ENCODE measurements at regions not wholly inside any gene's neighbourhood (a gene's known extent, or its start where the extent isn't known, plus 50 kb on each side); places are given as distances from the start of the nearest gene placed in this dataset.

GRCh38 chr16:88292007-88292970, 90.5 kb upstream of the ZNF469 start:
- H3K4me1 ChIP-seq (ENCODE audit: control insufficient read depth, insufficient read depth, low read depth, low read length), result peaks cover 5% of the 10 kb centered on the region
- no peak overlapping the region for H3K27ac ChIP-seq (ENCODE audit: low read length, poor library complexity, severe bottlenecking)
- H3K4me2 ChIP-seq (ENCODE audit: low read length, poor library complexity, severe bottlenecking), result no peak overlapping the region
- H4K8ac ChIP-seq (ENCODE audit: low read length), result no peak overlapping the region
- no peak overlapping the region for H2BK15ac ChIP-seq (ENCODE audit: low read depth, poor library complexity, severe bottlenecking)
- no peak overlapping the region for H3K4ac ChIP-seq (ENCODE audit: low read depth in 1 of 2, low read length in 2 of 2)
- H2BK12ac ChIP-seq (ENCODE audit: low read length in 2 of 2), result no peak overlapping the region
- no peak overlapping the region for H2AK5ac ChIP-seq (ENCODE audit: low read length, severe bottlenecking)
- H3K23ac ChIP-seq (ENCODE audit: low read length in 2 of 2), result no peak overlapping the region
- H4K91ac ChIP-seq (ENCODE audit: low read length), result no peak overlapping the region
- no peak for DNase-seq
- no peak overlapping the region for H3K18ac ChIP-seq (ENCODE audit: low read depth in 1 of 2, low read length in 2 of 2)
- H3K9me3 ChIP-seq (ENCODE audit: control insufficient read depth, low read length), result peaks cover 8% of the 10 kb centered on the region
- H3K4me3 ChIP-seq (ENCODE audit: insufficient read depth in 1 of 2, low read depth in 1 of 2, low read length in 2 of 2), result no peak overlapping the region
- no peaks in the 10 kb centered on the region for H3K36me3 ChIP-seq (ENCODE audit: control insufficient read depth in 1 of 2, insufficient read depth in 2 of 2, low read depth in 1 of 2, low read length in 2 of 2)
- no peak overlapping the region for H2AFZ ChIP-seq (ENCODE audit: low read depth, low read length)
- peaks cover 0 to 8% of the 10 kb centered on the region in 2 experiments for H3K27me3 ChIP-seq (ENCODE audit: control insufficient read depth in 1 of 2, insufficient read depth in 1 of 2, low read length in 2 of 2)
- no peak overlapping the region for H2BK120ac ChIP-seq (ENCODE audit: low read depth, low read length)
- H3K14ac ChIP-seq (ENCODE audit: low read length in 2 of 2), result peak overlapping the region in 1 of 2 experiments; percentile 22
- no peak overlapping the region for H2BK5ac ChIP-seq (ENCODE audit: low read depth, low read length, poor library complexity, severe bottlenecking)
- 88% methylated on average over 19 of the region's 19 CpGs for WGBS
- H3K79me1 ChIP-seq (replicated peaks; ENCODE audit: low read length, poor library complexity, severe bottlenecking), result no peaks in the 10 kb centered on the region
- no peak overlapping the region for H3K9ac ChIP-seq (ENCODE audit: low read length)

- H3K9ac ChIP-seq (ENCODE audit: low read length), result no peak overlapping the region
- no peak overlapping the region for H3K23ac ChIP-seq (ENCODE audit: low read length in 2 of 2)
- H3K36me3 ChIP-seq (ENCODE audit: control insufficient read depth in 1 of 2, insufficient read depth in 2 of 2, low read depth in 1 of 2, low read length in 2 of 2), result no peaks in the 10 kb centered on the region
- no peak overlapping the region for H2BK5ac ChIP-seq (ENCODE audit: low read depth, low read length, poor library complexity, severe bottlenecking)
- no peak for DNase-seq
- no peak overlapping the region for H4K8ac ChIP-seq (ENCODE audit: low read length)
- H3K9me3 ChIP-seq (ENCODE audit: control insufficient read depth, low read length), result peaks cover 2% of the 10 kb centered on the region
- H2AK5ac ChIP-seq (ENCODE audit: low read length, severe bottlenecking), result no peak overlapping the region
- H3K4me1 ChIP-seq (ENCODE audit: control insufficient read depth, insufficient read depth, low read depth, low read length), result peaks cover 5% of the 10 kb centered on the region
- H3K4me2 ChIP-seq (ENCODE audit: low read length, poor library complexity, severe bottlenecking), result no peak overlapping the region
- H2BK15ac ChIP-seq (ENCODE audit: low read depth, poor library complexity, severe bottlenecking), result no peak overlapping the region
- H3K14ac ChIP-seq (ENCODE audit: low read length in 2 of 2), result no peak overlapping the region
- no peak overlapping the region for H3K18ac ChIP-seq (ENCODE audit: low read depth in 1 of 2, low read length in 2 of 2)
- no peak overlapping the region for H3K4me3 ChIP-seq (ENCODE audit: insufficient read depth in 1 of 2, low read depth in 1 of 2, low read length in 2 of 2)
- no peak overlapping the region for H2BK12ac ChIP-seq (ENCODE audit: low read length in 2 of 2)
- WGBS, result 96% methylated on average over 4 of the region's 4 CpGs
- no peak overlapping the region for H3K4ac ChIP-seq (ENCODE audit: low read depth in 1 of 2, low read length in 2 of 2)
- H4K91ac ChIP-seq (ENCODE audit: low read length), result no peak overlapping the region
- H2BK120ac ChIP-seq (ENCODE audit: low read depth, low read length), result no peak overlapping the region
- no peak overlapping the region for H3K27ac ChIP-seq (ENCODE audit: low read length, poor library complexity, severe bottlenecking)
- no peaks in the 10 kb centered on the region for H3K79me1 ChIP-seq (replicated peaks; ENCODE audit: low read length, poor library complexity, severe bottlenecking)
- no peak overlapping the region for H2AFZ ChIP-seq (ENCODE audit: low read depth, low read length)
- H3K27me3 ChIP-seq (ENCODE audit: control insufficient read depth in 1 of 2, insufficient read depth in 1 of 2, low read length in 2 of 2), result peaks cover 0 to 8% of the 10 kb centered on the region in 2 experiments
Measured at GRCh38 chr16:88293097-88293496, 89.7 kb upstream of the ZNF469 start.

- no peak overlapping the region for H2BK12ac ChIP-seq (ENCODE audit: low read length in 2 of 2)
- WGBS, result 92% methylated on average over 20 of the region's 20 CpGs
- peaks cover 16% of the 10 kb centered on the region for H3K4me1 ChIP-seq (ENCODE audit: control insufficient read depth, insufficient read depth, low read depth, low read length)
- no peak for DNase-seq
- peak overlapping the region; percentile 28 for H4K8ac ChIP-seq (ENCODE audit: low read length)
- H3K23ac ChIP-seq (ENCODE audit: low read length in 2 of 2), result no peak overlapping the region
- H4K91ac ChIP-seq (ENCODE audit: low read length), result peak overlapping the region; percentile 43
- H3K18ac ChIP-seq (ENCODE audit: low read depth in 1 of 2, low read length in 2 of 2), result peak overlapping the region in 1 of 2 experiments; percentile 23
- H2BK120ac ChIP-seq (ENCODE audit: low read depth, low read length), result no peak overlapping the region
- H3K9me3 ChIP-seq (ENCODE audit: control insufficient read depth, low read length), result no peaks in the 10 kb centered on the region
- H3K36me3 ChIP-seq (ENCODE audit: control insufficient read depth in 1 of 2, insufficient read depth in 2 of 2, low read depth in 1 of 2, low read length in 2 of 2), result no peaks in the 10 kb centered on the region
- no peak overlapping the region for H3K27ac ChIP-seq (ENCODE audit: low read length, poor library complexity, severe bottlenecking)
- peak overlapping the region; percentile 50 for H2BK15ac ChIP-seq (ENCODE audit: low read depth, poor library complexity, severe bottlenecking)
- peak overlapping the region in 1 of 2 experiments; percentile 22 for H3K4ac ChIP-seq (ENCODE audit: low read depth in 1 of 2, low read length in 2 of 2)
- no peak overlapping the region for H2AK5ac ChIP-seq (ENCODE audit: low read length, severe bottlenecking)
- H2BK5ac ChIP-seq (ENCODE audit: low read depth, low read length, poor library complexity, severe bottlenecking), result no peak overlapping the region
- no peak overlapping the region for H3K14ac ChIP-seq (ENCODE audit: low read length in 2 of 2)
- peaks cover 0 to 7% of the 10 kb centered on the region in 2 experiments for H3K27me3 ChIP-seq (ENCODE audit: control insufficient read depth in 1 of 2, insufficient read depth in 1 of 2, low read length in 2 of 2)
- no peaks in the 10 kb centered on the region for H3K79me1 ChIP-seq (replicated peaks; ENCODE audit: low read length, poor library complexity, severe bottlenecking)
- H3K9ac ChIP-seq (ENCODE audit: low read length), result no peak overlapping the region
- no peak overlapping the region for H3K4me2 ChIP-seq (ENCODE audit: low read length, poor library complexity, severe bottlenecking)
- no peak overlapping the region for H3K4me3 ChIP-seq (ENCODE audit: insufficient read depth in 1 of 2, low read depth in 1 of 2, low read length in 2 of 2)
- H2AFZ ChIP-seq (ENCODE audit: low read depth, low read length), result no peak overlapping the region
Measured at GRCh38 chr16:88295671-88296436, 86.9 kb upstream of the ZNF469 start.
